K562 (cell line): ENCODE measurements at regions not wholly inside any gene's neighbourhood (a gene's known extent, or its start where the extent isn't known, plus 50 kb on each side); places are given as distances from the start of the nearest gene placed in this dataset.

Source experiments
- EZH2 ChIP-seq: IDR thresholded peaks from 2 replicates; pipeline ENCODE4 v1.6.1; 2012; ENCODE audit warnings: low read depth, mild to moderate bottlenecking, inconsistent platforms, low read length, borderline replicate concordance
- PHF8 ChIP-seq: fragments of 200-600 bp; sonication (generic); IDR thresholded peaks from 2 replicates; pipeline ENCODE4 v1.6.1; 2012; ENCODE audit warnings: mixed run types, mild to moderate bottlenecking, inconsistent platforms, low read length, moderate library complexity, borderline replicate concordance
- TF ChIP-seq, protein P1 (sequence below), 2 experiments: fragments of 450-650 bp; formaldehyde crosslinking in 1 of 2; IDR thresholded peaks; 2 replicates each; pipeline versions ENCODE4 v1.4.0 to v1.6.1; 2014 to 2020; ENCODE audit warnings: mild to moderate bottlenecking in 2 of 2, borderline replicate concordance in 1 of 2, low read depth in 1 of 2

GRCh38 chr6:138692058-138692977 lies 81.3 kb upstream of the CCDC28A start (continued):
- TF ChIP-seq, protein P1, sequence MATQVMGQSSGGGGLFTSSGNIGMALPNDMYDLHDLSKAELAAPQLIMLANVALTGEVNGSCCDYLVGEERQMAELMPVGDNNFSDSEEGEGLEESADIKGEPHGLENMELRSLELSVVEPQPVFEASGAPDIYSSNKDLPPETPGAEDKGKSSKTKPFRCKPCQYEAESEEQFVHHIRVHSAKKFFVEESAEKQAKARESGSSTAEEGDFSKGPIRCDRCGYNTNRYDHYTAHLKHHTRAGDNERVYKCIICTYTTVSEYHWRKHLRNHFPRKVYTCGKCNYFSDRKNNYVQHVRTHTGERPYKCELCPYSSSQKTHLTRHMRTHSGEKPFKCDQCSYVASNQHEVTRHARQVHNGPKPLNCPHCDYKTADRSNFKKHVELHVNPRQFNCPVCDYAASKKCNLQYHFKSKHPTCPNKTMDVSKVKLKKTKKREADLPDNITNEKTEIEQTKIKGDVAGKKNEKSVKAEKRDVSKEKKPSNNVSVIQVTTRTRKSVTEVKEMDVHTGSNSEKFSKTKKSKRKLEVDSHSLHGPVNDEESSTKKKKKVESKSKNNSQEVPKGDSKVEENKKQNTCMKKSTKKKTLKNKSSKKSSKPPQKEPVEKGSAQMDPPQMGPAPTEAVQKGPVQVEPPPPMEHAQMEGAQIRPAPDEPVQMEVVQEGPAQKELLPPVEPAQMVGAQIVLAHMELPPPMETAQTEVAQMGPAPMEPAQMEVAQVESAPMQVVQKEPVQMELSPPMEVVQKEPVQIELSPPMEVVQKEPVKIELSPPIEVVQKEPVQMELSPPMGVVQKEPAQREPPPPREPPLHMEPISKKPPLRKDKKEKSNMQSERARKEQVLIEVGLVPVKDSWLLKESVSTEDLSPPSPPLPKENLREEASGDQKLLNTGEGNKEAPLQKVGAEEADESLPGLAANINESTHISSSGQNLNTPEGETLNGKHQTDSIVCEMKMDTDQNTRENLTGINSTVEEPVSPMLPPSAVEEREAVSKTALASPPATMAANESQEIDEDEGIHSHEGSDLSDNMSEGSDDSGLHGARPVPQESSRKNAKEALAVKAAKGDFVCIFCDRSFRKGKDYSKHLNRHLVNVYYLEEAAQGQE (IDR thresholded peaks at IDR 0.05; ENCODE audit: borderline replicate concordance): peak; percentile 24; the same call in 1 of the 2 replicates
- TF ChIP-seq, protein P1 (CRISPR knock-in tag; IDR thresholded peaks at IDR 0.05; ENCODE audit: low read depth): no peak
- TF ChIP-seq PHF8 (peak; percentile 22; the same call in 1 of the 2 replicates), EZH2 (no peak)
